ENCODE measurements at regions not wholly inside any gene's neighbourhood (a gene's known extent, or its start where the extent isn't known, plus 50 kb on each side); places are given as distances from the start of the nearest gene placed in this dataset.

DNA sequence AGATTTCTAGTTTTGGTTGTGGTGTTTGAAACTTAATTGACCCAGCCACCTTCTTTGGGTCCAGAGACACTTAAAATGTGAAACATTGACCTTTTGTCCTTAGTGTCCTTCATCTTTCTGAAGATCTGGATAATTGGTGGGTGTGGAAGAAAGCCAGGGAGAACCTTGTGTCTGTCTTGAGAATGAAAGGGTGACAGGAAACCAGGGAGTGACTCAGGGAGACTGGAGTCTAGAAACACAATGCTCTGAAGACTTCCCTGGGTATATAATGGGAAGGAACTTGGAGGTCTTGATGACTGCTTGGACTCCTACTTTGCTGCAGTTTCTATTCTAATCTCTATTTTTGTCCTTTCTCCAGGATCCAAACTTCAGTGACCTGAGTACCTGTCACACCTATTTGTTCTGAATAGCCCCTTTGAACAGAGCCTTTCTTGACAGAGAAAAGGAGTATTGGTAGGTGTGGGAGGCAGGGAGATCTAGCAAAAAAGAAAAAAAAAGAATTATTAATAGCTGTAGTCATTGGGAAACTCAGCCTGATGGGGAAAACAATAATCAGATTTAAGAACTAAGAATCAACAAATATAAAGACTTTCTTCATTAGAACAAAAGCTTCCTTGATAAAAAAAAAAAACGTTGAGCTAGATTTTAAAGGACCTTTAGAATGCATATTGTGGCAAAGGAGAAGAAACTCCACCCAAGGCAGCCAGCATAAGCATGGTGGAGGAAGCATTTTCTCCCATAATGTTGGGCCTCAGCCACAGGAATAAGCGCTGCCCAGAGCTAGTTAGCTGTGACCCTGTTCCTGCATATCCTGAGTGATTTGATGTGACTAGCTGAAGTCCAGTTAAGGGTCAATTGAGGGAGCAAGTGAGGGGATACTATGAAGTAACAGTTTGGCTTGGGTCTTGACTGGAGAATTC lies 77.9 kb upstream of the HOXC13 start:
- in situ Hi-C loops (cut with HindIII; ENCODE audit: low pct_ligation_motif_present, low sequenced_read_pairs), result no loop called here
- no peak for DNase-seq
- H3K27ac ChIP-seq, result no peak overlapping the region
- TF ChIP-seq, protein P1, sequence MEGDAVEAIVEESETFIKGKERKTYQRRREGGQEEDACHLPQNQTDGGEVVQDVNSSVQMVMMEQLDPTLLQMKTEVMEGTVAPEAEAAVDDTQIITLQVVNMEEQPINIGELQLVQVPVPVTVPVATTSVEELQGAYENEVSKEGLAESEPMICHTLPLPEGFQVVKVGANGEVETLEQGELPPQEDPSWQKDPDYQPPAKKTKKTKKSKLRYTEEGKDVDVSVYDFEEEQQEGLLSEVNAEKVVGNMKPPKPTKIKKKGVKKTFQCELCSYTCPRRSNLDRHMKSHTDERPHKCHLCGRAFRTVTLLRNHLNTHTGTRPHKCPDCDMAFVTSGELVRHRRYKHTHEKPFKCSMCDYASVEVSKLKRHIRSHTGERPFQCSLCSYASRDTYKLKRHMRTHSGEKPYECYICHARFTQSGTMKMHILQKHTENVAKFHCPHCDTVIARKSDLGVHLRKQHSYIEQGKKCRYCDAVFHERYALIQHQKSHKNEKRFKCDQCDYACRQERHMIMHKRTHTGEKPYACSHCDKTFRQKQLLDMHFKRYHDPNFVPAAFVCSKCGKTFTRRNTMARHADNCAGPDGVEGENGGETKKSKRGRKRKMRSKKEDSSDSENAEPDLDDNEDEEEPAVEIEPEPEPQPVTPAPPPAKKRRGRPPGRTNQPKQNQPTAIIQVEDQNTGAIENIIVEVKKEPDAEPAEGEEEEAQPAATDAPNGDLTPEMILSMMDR (IDR thresholded peaks at IDR 0.05; ENCODE audit: low read depth, low read length, missing control alignments), result no peak
- H3K36me3 ChIP-seq (replicated peaks), result no peaks in the 10 kb centered on the region
- H3K27me3 ChIP-seq (replicated peaks), result no peaks in the 10 kb centered on the region
- H3K4me3 ChIP-seq (ENCODE audit: low read depth, low read length), result no peak overlapping the region

DNA sequence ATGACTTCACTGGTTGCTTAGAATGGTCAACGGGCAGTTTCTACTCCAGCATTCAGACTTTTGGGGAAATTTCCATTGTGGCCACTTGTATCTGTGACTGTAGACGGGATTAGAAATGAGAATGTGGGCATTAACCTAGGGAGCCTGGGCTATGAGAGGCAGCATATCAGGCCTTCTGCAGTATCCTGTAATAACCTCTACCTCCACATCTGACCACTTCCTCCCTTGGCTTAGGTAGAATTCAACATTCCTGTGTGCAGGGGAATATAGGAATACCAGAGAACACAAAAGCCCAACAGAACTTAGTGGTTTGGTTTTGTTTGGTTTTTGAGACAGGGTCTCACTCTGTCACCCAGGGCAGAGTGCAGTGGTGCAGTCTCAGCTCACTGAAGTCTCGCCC lies 76.4 kb upstream of the HOXC13 start:
- no peaks in the 10 kb centered on the region for H3K27me3 ChIP-seq (replicated peaks)

GRCh38 chr12:53862831-53863230 lies 75.8 kb upstream of the HOXC13 start:
- Histone ChIP-seq H3K36me3 (replicated peaks) (no peaks in the 10 kb centered on the region), H3K4me3 (ENCODE audit: low read depth, low read length) (no peak overlapping the region), H3K27ac (no peak overlapping the region), H3K27me3 (replicated peaks) (no peaks in the 10 kb centered on the region)
- in situ Hi-C loops (cut with HindIII; ENCODE audit: low pct_ligation_motif_present, low sequenced_read_pairs), result no loop called here
- TF ChIP-seq, protein P1 (IDR thresholded peaks at IDR 0.05; ENCODE audit: low read depth, low read length, missing control alignments), result no peak
- no peak for DNase-seq

More for the DNA sequence above, 76.4 kb upstream of the HOXC13 start:
- no peak overlapping the region for H3K27ac ChIP-seq
- no peaks in the 10 kb centered on the region for H3K36me3 ChIP-seq (replicated peaks)
- no peak for DNase-seq
- no peak overlapping the region for H3K4me3 ChIP-seq (ENCODE audit: low read depth, low read length)
- TF ChIP-seq, protein P1 (IDR thresholded peaks at IDR 0.05; ENCODE audit: low read depth, low read length, missing control alignments), result no peak
- in situ Hi-C loops (cut with HindIII; ENCODE audit: low pct_ligation_motif_present, low sequenced_read_pairs), result no loop called here

- Histone ChIP-seq H3K27me3 (replicated peaks) (no peaks in the 10 kb centered on the region), H3K27ac (no peak overlapping the region), H3K36me3 (replicated peaks) (no peaks in the 10 kb centered on the region), H3K4me3 (ENCODE audit: low read depth, low read length) (no peak overlapping the region)
- DNase-seq, result no peak
- TF ChIP-seq, protein P1 (IDR thresholded peaks at IDR 0.05; ENCODE audit: low read depth, low read length, missing control alignments), result no peak
- in situ Hi-C loops (cut with HindIII; ENCODE audit: low pct_ligation_motif_present, low sequenced_read_pairs), result no loop called here
These were observed 71.9 kb upstream of the HOXC13 start for GRCh38 chr12:53866727-53867126.

DNA sequence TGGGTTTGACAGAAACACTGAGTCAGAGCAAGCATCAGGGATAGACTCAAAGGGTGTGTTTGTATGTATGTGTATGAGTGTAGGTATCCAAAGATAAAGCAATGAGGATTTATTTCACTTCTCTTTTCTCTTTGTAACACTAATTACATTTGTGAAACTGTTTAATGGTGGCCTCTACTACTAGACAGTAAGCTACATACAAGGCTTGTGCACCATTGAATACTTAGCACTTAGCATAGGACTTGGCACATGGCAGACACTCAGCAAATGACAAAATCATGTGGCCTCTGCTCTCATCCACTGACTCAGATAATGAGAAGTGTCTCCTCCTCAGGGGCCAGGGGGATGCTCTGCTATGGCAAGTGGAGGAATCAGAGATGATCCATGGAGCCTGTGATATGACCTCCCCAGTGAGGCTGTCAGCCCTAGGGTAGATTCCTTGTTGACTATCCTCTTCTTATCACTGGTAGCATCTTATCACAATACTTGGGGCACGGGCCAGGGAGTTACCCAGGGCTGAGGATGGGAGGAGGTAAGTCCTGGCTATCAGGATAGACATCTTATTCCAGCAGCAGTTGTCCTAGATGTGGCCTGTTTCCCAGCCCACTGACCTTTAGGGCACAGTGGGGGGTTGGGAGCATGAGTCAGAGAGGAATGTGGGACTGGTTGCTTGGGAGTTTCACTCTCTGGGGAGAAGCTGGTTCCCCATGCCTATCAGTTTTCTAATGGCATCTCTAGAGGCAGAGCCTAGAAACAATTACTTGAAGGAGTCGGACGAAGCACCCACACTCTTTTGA lies 71.2 kb upstream of the HOXC13 start:
- no peak for DNase-seq
- H3K27me3 ChIP-seq (replicated peaks), result no peaks in the 10 kb centered on the region
- no peaks in the 10 kb centered on the region for H3K36me3 ChIP-seq (replicated peaks)
- H3K27ac ChIP-seq, result no peak overlapping the region
- H3K4me3 ChIP-seq (ENCODE audit: low read depth, low read length), result no peak overlapping the region
- in situ Hi-C loops (cut with HindIII; ENCODE audit: low pct_ligation_motif_present, low sequenced_read_pairs), result no loop called here
- TF ChIP-seq, protein P1 (IDR thresholded peaks at IDR 0.05; ENCODE audit: low read depth, low read length, missing control alignments), result no peak

Measured in brain microvascular endothelial cell (primary cell).